ENCODE measurements at regions not wholly inside any gene's neighbourhood (a gene's known extent, or its start where the extent isn't known, plus 50 kb on each side); places are given as distances from the start of the nearest gene placed in this dataset.

DNA sequence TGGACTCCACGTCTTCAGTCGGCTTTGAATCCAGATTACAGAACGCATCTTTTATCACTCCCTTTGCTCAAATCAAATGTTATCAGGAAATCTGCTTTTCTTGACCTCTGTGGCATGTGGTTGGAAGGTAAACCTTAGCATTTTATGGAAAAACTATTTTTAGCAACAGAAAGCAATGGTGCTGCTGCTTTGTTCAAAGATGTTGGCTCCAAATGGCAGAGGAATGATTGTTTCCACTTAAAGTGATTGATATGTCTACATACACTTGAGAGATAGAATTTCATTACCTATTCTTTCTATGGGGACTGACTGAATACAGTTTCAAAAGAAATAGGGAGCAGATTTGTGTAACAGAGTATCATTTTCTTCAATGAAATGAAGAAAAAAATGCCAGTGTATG lies 761.2 kb downstream of the NOVA1 start:
- TF ChIP-seq, protein P1, sequence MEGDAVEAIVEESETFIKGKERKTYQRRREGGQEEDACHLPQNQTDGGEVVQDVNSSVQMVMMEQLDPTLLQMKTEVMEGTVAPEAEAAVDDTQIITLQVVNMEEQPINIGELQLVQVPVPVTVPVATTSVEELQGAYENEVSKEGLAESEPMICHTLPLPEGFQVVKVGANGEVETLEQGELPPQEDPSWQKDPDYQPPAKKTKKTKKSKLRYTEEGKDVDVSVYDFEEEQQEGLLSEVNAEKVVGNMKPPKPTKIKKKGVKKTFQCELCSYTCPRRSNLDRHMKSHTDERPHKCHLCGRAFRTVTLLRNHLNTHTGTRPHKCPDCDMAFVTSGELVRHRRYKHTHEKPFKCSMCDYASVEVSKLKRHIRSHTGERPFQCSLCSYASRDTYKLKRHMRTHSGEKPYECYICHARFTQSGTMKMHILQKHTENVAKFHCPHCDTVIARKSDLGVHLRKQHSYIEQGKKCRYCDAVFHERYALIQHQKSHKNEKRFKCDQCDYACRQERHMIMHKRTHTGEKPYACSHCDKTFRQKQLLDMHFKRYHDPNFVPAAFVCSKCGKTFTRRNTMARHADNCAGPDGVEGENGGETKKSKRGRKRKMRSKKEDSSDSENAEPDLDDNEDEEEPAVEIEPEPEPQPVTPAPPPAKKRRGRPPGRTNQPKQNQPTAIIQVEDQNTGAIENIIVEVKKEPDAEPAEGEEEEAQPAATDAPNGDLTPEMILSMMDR (IDR thresholded peaks at IDR 0.05; ENCODE audit: insufficient read depth, low read length): no peak
- no peak for TF ChIP-seq POLR2AphosphoS5 (IDR thresholded peaks at IDR 0.05; ENCODE audit: low read depth)
- no peak for TF ChIP-seq GABPA (IDR thresholded peaks at IDR 0.05; ENCODE audit: low read depth)
- TF ChIP-seq, protein P2, sequence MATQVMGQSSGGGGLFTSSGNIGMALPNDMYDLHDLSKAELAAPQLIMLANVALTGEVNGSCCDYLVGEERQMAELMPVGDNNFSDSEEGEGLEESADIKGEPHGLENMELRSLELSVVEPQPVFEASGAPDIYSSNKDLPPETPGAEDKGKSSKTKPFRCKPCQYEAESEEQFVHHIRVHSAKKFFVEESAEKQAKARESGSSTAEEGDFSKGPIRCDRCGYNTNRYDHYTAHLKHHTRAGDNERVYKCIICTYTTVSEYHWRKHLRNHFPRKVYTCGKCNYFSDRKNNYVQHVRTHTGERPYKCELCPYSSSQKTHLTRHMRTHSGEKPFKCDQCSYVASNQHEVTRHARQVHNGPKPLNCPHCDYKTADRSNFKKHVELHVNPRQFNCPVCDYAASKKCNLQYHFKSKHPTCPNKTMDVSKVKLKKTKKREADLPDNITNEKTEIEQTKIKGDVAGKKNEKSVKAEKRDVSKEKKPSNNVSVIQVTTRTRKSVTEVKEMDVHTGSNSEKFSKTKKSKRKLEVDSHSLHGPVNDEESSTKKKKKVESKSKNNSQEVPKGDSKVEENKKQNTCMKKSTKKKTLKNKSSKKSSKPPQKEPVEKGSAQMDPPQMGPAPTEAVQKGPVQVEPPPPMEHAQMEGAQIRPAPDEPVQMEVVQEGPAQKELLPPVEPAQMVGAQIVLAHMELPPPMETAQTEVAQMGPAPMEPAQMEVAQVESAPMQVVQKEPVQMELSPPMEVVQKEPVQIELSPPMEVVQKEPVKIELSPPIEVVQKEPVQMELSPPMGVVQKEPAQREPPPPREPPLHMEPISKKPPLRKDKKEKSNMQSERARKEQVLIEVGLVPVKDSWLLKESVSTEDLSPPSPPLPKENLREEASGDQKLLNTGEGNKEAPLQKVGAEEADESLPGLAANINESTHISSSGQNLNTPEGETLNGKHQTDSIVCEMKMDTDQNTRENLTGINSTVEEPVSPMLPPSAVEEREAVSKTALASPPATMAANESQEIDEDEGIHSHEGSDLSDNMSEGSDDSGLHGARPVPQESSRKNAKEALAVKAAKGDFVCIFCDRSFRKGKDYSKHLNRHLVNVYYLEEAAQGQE (IDR thresholded peaks at IDR 0.05; ENCODE audit: insufficient replicate concordance, low read depth): no peak
